Nephron progenitor cell (in vitro differentiated cells): ENCODE measurements at regions not wholly inside any gene's neighbourhood (a gene's known extent, or its start where the extent isn't known, plus 50 kb on each side); places are given as distances from the start of the nearest gene placed in this dataset.

Experiments used
- DNase-seq: peaks from one replicate; pipeline ENCODE4 v3.0.0; 2021
- H3K27ac Mint-ChIP-seq: 2 replicates; pipeline ENCODE4 v1.8.0; 2021; ENCODE audit warnings: mild to moderate bottlenecking, moderate library complexity, mixed read lengths
- H3K27me3 Mint-ChIP-seq: 2 replicates; pipeline ENCODE4 v1.8.0; 2021; ENCODE audit warnings: mild to moderate bottlenecking, low read depth, mixed read lengths; ENCODE audit not compliant: poor library complexity
- H3K36me3 Mint-ChIP-seq: 2 replicates; pipeline ENCODE4 v1.8.0; 2021; ENCODE audit warnings: low read depth, mixed read lengths
- H3K4me1 Mint-ChIP-seq: 2 replicates; pipeline ENCODE4 v1.8.0; 2021; ENCODE audit warnings: mixed read lengths
- H3K4me3 Mint-ChIP-seq: 2 replicates; pipeline ENCODE4 v1.8.0; 2021; ENCODE audit warnings: mild to moderate bottlenecking, moderate library complexity, mixed read lengths
- H3K9me3 Mint-ChIP-seq: 2 replicates; pipeline ENCODE4 v1.8.0; 2021; ENCODE audit warnings: mild to moderate bottlenecking, moderate library complexity, mixed read lengths
- TF ChIP-seq, protein P1 (sequence below): fragments of 200-600 bp; sonication (generic); IDR thresholded peaks from 2 replicates; pipeline ENCODE4 v1.5.0; 2021; ENCODE audit warnings: antibody characterized with exemption

DNA sequence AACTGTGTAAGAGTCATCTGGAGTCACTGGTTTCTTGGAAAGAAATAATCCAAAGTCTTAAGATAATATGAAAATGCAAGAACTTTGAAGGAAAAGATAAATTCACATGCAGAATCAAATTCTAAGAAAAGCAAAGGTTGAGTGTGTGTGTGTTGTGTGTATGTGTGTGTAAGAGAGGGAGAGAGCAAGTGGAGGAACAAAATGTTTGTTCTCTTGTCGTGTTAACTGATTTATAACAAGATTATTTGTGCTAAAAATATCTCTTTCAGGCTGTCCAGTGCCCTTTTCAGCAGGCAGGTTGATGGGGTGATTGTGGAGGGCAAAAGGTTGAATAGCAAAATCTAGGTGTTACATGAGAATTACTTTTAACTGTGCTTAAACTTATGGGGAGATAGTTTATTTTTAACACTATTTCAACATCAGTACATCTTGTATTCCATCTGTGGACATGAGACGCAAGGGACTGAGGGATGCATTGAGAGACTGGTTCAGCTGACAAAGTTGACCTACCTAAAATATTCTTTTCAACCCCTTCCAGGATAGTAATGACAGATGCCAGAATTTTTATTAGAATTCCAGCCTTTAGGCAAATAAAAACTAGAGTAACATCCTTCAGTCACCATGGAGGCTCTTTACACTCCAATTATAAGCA lies 342.4 kb upstream of the CD180 start:
- Mint-ChIP-seq H3K4me1 (peaks cover 12% of the 10 kb centered on the region), H3K27ac (no peak overlapping the region), H3K27me3 (no peaks in the 10 kb centered on the region), H3K36me3 (no peaks in the 10 kb centered on the region), H3K9me3 (peaks cover 4% of the 10 kb centered on the region), H3K4me3 (no peak overlapping the region)
- TF ChIP-seq, protein P1, sequence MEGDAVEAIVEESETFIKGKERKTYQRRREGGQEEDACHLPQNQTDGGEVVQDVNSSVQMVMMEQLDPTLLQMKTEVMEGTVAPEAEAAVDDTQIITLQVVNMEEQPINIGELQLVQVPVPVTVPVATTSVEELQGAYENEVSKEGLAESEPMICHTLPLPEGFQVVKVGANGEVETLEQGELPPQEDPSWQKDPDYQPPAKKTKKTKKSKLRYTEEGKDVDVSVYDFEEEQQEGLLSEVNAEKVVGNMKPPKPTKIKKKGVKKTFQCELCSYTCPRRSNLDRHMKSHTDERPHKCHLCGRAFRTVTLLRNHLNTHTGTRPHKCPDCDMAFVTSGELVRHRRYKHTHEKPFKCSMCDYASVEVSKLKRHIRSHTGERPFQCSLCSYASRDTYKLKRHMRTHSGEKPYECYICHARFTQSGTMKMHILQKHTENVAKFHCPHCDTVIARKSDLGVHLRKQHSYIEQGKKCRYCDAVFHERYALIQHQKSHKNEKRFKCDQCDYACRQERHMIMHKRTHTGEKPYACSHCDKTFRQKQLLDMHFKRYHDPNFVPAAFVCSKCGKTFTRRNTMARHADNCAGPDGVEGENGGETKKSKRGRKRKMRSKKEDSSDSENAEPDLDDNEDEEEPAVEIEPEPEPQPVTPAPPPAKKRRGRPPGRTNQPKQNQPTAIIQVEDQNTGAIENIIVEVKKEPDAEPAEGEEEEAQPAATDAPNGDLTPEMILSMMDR, result no peak
- no peak for DNase-seq

DNA sequence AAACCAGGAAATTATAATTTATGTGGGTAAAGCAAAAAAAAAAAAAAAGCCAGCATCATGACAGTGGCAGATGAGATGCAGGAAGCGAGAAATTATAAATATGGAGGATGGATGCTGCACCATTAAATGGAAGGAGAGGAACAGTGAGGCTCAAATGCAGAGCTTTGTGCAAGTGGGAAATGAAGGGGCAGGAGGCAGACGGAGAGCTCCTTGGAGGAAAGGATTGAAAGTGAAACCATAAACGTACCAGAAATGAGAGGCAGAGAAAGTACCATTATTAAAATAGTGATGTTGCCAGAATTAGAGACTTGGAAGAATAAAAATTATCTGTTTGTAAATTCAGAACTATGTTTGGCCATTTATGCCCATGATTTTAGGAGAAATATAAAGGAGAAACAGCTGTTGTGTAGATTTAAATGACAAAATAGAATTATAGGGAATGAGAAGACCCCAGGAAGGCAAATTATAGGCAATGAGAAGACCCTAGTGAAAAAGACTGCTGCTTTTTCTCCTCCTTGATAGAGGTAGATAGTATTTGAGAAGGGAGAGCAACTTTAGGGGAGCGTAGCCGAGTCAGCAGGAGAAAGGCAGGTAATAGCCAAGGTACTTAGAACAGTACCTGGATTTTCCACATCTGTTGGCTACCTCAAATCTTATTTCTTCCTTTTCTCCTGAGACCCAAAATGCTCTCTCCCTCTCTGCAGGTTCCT lies 341.0 kb upstream of the CD180 start:
- no peak overlapping the region for H3K27ac Mint-ChIP-seq
- no peak for DNase-seq
- no peaks in the 10 kb centered on the region for H3K9me3 Mint-ChIP-seq
- TF ChIP-seq, protein P1, result no peak
- no peak overlapping the region for H3K4me3 Mint-ChIP-seq
- no peaks in the 10 kb centered on the region for H3K27me3 Mint-ChIP-seq
- H3K4me1 Mint-ChIP-seq, result peaks cover 20% of the 10 kb centered on the region
- H3K36me3 Mint-ChIP-seq, result no peaks in the 10 kb centered on the region

DNA sequence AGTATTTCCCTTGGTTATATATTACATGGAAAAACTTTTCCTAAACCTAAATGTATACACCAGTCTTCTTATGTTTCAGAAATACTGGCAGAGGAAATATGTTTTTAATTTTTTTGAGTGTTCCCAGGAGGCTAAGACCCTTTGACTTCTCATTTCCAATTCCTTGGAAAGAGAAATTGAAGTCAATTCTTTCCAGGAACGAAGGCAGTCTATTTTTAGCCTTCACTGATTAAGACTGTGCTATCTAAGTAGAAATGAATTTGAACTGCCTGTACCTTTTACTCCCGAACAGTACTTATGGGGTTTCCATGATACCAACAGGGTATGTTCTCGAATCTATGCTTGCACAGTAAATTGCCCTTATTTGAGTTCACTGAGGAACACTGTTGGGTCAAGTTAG lies 340.3 kb upstream of the CD180 start:
- no peak overlapping the region for H3K27ac Mint-ChIP-seq
- no peaks in the 10 kb centered on the region for H3K9me3 Mint-ChIP-seq
- DNase-seq, result no peak
- H3K36me3 Mint-ChIP-seq, result no peaks in the 10 kb centered on the region
- peaks cover 23% of the 10 kb centered on the region for H3K4me1 Mint-ChIP-seq
- TF ChIP-seq, protein P1, result no peak
- no peak overlapping the region for H3K4me3 Mint-ChIP-seq
- no peaks in the 10 kb centered on the region for H3K27me3 Mint-ChIP-seq

DNA sequence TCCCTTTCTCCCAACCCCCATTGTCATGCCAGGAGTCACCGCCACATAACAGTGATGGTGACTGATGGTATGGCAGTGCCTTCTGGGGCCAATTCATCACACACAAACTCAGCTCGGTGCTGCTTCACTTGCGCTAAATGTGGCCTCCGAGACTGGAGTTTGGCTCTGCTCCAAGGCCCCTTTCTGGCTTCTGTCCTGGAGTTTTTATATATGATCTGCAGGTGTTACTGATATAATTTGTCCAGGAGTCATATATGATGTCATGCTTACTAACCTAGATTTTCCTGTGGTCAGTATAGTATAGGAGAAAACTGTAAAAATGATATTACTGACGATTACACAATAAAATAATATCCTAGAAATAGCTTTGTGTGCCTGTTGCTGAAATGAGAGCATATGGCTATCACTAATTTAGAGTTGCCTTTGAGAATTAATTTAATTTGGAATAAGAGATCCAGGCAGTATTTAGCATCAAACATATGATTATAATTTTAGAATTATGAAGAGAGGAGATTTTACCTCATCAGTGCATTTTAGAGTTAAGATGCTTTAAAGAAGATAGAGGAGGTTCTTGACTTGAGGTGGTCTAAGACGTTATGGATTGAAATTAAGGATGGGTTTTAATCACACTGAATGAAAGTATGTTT lies 334.1 kb upstream of the CD180 start:
- Mint-ChIP-seq H3K27ac (peak overlapping the region; percentile 65), H3K4me3 (no peak overlapping the region), H3K4me1 (peaks cover 63% of the 10 kb centered on the region), H3K36me3 (peaks cover 24% of the 10 kb centered on the region), H3K9me3 (peaks cover 24% of the 10 kb centered on the region), H3K27me3 (no peaks in the 10 kb centered on the region)
- DNase-seq, result peak; percentile 48
- TF ChIP-seq, protein P1, result no peak

DNA sequence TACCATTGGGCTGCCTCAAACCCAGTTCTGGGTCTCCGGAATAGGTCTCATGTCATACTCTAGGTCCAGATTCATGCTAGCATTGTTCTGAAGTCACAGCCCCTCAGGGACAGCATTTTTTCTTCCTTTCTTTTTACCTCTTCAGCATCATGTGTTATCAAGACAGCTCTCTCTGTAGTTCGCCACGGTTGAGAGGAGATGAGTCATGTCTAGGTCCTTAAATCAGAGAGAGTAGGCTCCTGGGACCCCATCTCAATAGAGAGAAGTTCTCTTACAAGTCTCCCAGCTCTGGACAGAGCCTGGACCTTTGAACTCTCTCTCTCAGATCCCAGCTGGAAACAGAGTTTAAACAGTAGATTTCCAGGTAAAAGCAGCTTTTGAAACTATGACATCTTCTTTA lies 332.4 kb upstream of the CD180 start:
- DNase-seq, result peak; percentile 47
- no peaks in the 10 kb centered on the region for H3K27me3 Mint-ChIP-seq
- peaks cover 33% of the 10 kb centered on the region for H3K36me3 Mint-ChIP-seq

More for the DNA sequence above, 332.4 kb upstream of the CD180 start:
- H3K4me3 Mint-ChIP-seq, result no peak overlapping the region
- H3K9me3 Mint-ChIP-seq, result peaks cover 39% of the 10 kb centered on the region
- TF ChIP-seq, protein P1, result no peak
- H3K27ac Mint-ChIP-seq, result peak overlapping the region; percentile 91
- H3K4me1 Mint-ChIP-seq, result peaks cover 61% of the 10 kb centered on the region
